Brain pericyte (primary cell): ENCODE measurements at regions not wholly inside any gene's neighbourhood (a gene's known extent, or its start where the extent isn't known, plus 50 kb on each side); places are given as distances from the start of the nearest gene placed in this dataset.

ENCODE experiments used
- DNase-seq: peaks from one replicate; pipeline ENCODE4 v3.0.0-alpha.2; 2012; ENCODE audit warnings: low read depth, low spot score

DNA sequence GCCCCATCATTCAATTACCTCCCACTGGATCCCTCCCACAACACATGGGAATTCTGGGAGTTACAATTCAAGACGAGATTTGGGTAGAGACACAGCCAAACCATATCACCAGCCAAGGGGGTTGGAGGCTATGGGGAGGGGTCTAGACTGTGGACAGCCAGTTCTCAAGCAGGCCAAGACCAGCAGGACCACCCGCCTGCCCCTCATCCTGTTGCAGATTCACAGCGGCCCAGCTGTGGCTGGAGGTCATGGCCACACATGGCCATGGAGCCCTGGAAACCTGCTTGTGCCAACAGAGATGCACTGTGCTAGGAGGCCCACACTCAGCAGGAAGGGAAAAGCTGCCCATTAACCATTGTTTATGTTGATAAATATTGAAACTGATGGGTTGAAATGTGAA, 240.5 kb downstream of the TTLL2 start:
- no peak for DNase-seq

DNA sequence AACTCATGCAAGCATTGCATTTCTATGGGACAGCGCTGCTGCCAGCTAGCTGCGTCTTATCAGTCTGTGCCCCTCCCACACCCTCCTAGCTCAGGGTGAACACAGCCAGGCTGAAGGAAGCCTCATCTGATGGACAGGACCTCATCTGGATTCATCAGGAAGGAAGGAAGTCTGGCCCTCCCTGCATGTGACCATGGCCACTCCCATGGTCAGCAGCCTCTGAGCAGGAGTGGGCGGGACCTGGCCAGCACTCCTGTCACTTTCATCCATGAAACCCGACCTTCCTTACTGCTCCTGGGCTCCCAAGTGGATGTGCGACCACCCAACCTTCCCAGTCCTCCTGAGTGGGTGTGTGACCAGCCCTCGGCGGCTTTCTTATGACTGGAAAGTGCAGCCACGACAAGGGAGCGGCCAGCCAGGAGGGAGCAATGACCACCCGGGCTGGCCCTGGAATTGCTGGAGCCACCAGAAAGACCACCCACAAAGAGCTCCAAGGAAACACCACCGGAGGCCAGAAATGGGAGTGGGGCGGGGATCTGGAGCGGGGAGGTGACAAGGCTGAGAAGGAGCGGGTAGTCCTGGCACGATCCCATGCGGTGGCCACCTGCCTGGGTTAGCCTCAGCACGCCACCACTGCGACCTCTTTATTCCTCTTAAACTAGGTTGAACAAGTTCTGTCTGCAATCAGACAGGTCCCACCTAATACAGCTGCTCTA, 241.2 kb downstream of the TTLL2 start:
- no peak for DNase-seq

DNA sequence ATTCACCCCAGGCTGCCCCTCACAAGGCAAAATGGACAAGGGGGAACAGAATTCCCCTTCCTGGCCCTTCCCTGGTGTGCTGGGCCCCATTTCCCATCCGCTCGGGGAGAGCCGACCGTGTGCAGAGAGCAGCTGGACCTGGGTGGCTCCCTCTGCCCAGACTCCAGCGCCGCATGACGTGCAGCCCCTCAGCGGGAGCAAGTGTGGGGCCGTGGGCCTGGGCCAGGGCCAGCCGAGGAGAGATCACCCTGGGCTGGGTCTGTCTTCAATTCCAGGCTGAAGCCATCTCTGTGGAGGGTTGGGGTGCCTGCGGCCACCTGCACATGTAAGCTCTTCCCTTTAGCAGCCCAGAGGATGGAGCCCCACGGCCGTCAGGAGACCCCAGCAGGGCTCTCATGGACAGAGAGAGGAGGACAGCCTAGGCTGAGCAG, 241.8 kb downstream of the TTLL2 start:
- DNase-seq: no peak

DNA sequence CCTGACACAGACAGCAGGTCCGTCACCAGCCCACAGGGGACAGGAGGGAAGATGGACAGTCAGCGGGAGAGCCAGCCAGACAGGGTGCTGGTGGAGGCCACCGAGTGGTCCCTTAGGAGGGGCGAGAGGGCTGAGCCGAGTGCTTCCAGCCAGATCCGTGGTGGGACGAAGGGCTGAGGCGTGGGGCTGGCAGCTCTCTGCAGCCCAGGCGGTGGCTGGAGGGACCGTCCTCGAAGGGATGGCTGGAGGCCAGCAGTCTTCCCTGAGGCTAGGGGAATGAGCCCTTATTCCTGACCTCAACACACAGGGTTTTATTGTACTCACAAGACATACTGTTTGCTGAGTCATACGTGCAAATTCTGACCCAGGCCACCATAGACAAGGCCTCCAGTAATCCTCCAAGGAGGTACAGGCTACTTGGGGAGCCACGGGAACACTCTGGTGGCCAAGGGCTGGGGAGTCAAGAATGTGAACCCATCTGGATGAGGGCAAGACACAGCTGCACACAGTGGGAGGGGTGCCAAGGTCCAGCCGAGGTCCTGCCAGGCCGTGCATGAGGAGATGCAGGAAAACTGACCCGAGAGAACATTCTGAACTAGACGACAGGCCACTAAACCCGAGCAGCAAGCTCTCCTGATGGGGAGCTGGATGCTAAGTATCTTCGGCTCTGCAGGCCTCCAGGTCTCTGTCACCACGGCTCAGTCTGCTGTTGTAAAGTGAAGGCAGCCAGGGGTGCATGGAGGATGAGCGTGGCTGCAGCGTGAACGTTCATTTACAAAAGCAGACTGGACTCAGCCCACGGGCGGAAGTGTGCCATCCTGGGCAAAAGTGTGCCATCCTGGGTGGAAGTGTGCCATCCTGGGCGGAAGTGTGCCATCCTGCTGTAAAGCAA, 242.5 kb downstream of the TTLL2 start:
- DNase-seq: no peak

DNA sequence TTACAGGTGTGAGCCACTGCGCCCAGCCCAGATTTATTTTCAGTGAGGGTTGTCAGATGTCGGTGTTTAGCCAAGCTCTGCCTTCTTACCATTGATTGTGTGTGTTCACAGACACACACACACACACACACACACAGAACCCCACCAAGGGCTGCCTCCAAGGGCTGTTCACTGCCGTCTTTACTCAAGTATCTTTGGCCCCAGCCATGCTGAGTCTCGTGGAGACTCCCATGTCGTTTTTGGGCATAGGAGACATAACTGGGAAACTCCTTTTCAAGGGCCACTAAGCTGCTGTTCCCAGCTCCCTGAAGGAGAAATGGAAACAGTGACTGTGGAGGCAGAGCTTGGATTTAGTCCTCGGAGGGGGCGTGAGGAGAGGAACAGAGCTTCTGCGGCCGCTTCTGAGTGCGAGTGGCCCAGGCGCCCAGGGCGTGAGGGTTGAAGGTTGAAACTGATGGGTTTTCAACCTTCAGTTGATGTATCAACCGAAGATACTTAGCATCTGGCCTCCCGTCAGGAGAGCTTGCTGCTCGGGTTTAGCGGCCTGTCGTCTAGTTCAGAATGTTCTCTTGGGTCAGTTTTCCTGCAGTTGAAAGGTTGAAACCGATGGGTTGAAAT, 243.6 kb downstream of the TTLL2 start:
- no peak for DNase-seq

DNA sequence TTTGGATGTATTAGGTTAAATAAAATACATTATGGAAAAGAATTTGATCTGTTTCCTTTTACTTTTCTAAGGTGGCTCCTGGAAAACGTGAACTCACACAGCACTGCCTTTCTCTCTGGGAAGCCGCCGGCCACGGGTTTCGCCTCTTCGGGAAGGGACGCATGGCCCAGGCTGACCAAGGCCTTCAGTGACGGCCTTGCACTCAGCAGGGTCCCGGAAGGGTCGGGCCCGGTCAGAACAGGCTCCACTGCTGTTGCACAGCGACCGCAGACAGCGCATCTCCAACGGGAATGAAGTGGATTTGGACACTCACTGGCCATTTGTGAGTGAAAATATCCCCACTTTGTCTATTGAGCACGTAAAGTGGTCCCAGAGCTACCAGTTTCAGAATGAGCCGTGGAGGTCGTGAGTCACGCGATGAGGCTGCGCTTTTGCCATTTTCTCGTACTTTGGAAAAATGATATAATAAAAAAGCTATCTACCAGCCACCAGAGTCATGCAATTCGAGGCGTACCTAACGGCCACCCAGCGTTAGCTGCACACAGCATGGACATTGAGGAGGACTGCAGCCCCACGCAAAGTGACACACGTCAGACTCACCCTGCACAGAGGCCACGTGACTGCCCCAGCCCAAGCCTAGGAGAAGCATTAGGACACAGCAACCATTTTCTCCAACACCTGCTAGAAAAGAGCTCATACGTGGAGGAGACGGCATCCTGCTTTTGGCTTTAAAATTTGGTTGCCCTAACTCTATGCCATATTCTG, 244.3 kb downstream of the TTLL2 start:
- no peak for DNase-seq

DNA sequence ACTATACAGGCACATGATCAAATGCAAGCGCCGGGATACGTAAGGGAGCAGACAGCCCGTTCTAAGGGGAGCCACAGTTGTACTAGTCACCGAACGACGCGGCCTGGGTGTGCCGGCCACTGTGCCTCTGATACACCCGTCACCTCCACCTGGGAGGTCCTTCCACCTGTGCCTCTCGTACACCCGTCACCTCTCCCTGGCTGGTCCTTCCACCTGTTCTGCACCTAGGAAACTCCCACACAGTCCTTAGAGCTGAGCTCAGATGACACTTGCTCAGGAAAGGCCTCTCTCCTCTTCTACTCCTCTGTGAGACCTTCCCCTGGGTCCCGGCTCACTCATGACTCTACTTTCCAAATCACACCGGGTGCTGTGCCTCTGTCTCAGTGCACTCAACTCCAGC, 245.0 kb downstream of the TTLL2 start:
- DNase-seq: no peak

DNA sequence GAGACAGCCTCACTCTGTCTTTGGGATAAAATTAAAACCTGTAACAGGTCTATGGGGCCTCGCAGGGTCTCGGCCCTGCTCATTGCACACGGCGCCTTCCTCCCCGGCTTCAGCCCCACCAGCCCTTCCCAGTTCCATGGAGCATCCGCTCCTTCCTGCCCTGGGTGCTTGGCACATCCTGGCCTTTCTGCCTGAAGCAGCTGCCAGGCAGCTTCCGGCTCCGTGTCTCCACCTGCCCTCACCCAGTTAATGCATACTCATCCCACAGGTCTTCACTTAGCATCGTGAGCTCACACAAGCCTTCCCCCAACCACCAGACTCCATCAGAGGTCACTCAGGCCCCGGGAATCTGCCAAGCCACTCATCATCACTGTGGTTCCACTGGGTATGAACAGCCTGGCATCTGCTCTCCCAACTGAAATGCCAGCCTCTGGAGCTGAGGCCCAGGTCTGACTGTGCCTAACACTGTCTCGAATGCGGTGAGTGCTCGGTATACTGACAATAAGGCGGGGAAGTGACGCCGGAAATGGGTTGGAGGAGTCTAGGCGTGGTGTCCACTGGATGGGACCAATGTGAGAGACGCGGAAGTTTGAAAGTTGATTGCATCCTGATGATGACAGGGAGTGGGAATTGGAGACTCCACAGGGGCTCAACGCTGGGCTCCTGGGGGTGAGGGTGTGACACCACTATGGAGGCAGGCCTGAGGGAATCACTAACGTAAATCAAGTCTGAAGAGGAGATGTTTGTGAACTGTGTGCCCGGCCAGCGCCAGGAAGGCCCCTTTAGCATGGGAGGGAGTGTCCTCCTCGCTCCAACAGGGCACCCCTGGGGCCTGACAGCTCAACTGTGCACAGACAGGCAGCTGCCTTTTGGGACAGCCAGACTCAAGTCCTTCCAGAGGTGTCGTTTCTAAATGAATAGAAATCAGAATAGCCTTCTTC, 245.8 kb downstream of the TTLL2 start:
- DNase-seq: no peak

DNA sequence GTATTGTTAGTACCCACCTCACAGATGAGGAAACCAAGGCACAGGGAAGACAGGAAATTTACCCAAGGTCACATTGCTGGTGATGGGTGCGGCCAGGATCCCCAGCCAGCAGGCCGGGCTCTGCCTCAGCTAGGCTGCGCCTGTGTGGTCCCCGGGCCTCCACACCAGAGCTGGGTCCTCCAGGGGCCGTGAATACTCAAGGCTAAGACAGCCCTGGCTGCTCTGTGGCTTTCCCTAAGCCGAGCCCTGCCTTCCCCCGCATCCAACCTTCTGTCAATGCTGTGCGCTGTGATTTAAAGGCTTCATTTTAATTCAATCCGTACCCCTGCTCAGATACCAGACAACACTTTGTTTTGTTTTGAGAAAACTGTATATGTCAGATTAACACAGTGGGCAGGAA, 246.7 kb downstream of the TTLL2 start:
- no peak for DNase-seq

DNA sequence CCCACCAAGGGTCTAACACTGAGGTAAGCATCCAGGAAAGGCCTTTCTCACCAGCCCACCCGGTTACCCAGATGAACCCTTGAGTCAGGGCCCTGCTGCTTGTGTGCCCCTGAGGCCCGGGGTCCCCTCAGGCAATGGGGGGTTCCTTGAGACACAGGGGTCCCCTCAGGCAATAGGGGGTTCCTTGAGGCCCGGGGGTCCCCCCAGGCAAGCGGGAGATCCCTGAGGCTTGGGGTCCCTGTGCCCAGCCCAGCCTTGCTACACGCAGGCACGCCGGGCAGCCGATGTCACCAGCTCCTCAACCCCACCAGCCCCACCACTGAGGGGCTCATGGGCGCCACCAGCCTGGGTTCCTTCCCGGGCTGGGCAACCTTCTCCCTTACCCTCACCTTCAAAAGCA, 247.2 kb downstream of the TTLL2 start:
- no peak for DNase-seq

DNA sequence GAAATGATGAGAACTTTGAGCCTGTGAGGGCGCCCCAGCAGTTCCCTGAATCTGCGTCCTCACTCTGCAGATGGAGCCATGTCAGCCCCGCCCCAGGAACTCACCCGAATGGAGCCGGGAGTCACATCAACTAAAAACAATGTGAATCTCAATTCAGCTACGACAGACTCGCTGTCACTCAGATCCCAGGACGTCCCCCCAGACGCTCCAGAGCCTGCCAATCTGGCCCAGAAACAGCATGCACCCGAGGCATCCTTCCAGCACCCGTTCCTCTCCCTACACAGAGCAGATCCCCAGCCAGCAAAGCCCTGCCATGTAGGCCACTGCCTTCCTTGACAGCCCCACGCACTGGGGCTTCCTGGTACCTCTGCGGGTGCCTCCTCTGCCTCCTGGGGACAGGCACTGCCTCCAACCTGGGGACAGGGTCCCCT, 248.0 kb downstream of the TTLL2 start:
- DNase-seq: no peak

DNA sequence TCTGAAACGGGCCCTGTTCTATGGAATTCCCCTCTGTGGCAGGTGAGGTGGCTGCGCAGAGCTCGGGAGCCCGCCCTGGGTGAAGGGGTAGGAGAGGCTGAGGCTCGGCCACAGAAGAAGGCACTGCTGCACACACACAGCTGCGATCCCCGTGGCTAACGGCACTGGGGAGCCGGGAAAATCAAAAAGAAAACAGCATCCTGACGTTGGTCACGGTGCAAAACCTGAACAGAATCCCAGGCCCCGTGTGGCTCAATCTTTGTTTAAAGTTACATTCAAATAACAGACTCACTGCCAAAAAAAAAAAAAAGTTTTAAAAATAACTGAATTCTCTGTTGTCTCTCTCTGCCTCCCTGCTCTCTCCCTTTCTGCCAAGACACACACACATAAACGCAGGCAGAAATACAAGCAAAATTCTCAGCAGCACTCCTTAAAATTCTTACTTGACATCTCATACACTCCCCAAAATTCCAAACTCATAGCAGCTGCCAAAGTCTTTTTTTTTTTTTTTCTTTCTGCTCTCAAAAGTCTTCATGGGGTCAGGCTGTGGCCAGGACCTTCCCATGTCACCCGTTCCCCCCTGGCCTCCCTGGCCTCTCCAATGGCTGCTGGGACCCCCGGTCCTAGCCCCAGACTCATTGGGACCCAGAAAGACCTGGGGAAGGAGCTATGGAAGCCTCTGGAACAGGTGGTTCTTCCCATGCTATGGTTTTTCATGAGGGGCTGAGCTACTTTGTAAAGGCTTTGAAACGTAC, 248.8 kb downstream of the TTLL2 start:
- DNase-seq: no peak

DNA sequence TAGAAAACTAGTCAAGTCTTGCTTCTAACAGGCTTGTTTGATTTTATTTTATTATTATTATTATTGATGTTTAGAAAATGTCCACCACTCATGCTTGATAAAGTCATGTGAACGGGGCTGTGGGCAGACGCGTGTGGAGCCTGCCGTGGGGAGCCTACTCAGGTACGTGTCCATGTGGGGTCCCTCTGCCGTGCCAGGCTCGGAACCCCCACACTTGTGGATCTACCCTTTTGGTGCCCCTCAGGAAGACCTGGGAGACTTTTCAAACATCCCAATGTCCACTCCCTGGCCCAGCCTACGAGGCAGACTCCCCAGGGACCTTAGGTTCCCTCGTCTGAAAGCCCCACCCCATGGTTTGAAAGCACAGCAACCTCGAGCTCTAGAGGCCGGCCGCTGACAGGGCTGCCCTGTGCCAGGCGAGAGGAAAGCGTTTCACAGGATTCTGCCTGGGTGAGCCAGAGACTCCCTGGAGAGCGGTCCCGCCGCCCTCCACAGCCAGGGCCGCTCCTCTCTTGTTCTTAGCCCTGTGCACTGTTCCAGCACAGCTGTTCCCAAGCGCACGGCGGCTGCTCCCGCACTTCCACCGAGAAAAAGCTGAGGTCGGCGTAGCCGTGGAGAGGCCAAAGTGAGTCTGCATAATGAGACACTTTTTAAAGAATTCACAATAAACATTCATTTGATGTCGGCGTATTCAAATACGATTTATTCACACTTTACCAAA, 249.7 kb downstream of the TTLL2 start:
- no peak for DNase-seq

DNA sequence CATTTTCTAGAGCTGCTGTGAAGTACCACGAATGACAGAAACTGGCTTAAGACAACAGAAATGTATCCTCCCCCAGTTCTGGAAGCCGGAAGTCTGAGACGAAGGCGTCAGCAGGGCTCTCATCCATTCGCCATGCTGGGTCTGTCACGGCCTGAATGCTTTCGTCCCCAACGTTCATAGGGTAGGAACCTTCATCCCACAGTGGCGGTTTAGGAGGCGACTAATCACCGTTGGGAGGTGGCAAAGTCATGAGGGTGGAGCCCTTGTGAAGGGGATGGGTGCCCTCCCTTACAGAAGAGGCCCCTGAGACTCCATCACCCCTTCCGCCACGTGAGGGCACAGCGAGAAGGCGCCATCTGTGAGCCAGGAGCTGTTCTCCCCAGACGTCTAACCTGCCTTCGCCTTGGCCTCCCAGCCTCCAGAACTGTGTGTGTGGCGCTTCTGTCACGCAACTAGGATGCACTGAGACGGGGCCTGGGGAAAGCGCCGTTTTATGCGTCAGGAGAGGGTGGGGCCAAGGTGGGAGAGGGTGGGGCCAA, 250.3 kb downstream of the TTLL2 start:
- no peak for DNase-seq

DNA sequence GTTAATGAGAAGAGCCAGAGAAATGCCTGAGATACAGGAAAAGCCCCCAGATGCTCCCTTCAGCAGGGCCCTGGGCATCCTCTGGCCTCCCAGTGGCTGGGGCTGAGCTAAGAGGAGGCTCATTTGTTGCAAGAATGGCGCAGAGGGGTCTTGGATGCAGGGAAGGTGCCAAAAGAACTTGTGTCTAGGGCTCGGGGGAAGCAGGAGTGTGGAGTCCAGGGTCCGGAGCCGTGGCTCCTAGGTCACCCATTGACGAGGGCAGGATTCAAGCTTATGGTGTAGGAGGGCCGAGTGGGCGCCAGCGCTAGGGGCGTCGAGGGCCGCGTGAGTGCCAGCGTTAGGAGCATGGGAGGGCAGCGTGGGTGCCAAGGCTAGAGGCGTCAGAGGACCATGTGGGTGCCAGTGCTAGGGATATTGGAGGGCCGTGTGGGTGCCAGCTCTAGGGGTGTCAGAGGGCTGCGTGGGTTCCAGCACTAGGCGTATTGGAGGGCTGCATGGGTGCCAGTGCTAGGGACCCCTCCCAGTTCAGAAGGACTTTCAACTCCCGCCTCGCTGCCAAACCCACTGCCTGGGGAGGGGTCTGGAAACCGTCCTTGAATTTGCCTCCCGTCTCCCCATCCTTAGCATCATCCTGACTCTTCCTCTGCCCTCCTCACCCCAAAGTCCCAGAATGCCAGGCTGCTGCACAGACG, 250.5 kb upstream of the AFDN start:
- DNase-seq: no peak

DNA sequence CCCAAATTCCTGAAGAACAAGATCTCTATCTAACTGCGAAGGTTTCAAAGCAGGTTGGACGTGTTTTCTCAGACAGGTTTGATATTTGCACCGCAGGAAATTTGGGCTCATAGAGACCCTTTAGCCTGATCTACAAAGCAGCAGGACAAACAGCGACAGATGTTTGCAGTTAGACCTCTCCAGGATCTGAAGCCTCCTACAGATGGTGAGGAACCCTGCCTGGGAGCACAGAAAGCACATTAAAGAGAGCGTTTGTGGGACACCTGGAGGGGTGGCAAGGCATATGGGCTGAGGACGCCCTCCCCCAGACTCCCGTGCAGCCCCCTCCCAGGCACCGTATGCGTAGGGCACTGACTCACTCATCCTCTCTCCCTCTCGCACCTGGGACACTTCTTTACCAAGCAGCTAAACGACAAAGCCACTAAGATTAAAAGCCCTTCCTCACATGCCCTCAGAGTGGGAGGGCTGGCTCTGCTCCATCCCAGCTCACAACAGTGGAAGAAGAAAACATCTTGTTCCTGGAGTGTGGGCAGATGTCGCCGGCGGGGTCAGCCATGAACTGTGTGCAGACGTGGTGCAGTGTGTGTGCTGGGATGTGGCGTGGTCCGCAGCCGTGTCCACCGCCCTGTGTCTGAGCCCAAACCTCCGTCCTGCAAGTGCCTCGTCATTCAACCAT, 249.7 kb upstream of the AFDN start:
- no peak for DNase-seq

DNA sequence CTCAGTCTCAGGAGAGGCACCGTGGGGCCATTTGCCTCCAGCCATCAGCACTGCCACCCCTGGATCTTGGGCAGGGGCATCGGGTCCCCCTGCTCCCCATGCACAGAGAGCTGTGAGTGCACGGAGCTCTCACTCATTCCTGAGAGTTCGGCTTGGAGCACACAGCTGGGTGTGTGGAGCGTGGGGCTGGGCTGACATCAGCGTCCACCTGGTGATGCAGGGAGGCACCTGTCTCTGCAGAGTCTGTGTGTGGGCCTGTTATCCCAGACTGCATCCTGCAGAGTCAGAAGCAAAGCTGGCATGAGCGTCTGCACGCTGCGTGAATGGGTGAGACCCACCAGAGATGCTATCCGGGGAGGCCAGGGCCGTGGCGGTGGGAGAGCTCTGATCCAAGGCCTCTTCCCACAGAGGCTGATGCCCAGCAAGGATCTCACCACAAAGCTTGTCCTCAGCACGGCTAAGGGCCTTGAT, 248.8 kb upstream of the AFDN start:
- no peak for DNase-seq
